ENCODE measurements at regions not wholly inside any gene's neighbourhood (a gene's known extent, or its start where the extent isn't known, plus 50 kb on each side); places are given as distances from the start of the nearest gene placed in this dataset.

DNA sequence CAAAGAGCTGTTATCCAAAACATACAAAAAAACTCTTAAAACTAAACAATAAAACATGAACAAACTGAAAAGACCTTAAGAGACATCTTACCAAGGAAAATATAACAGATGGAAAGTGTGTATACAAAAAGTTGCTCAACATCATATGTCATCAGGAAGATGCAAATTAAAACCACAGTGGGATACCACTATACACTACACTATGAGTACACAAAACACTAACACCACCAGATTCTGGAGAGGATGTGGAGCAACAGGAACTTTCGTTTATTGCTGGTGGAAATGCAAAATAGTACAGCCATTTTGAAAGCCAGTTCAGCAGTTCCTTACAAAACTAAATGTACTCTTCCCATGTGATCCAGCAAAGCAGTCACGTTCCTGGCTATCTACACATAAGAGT lies 221.4 kb downstream of the CMPK2 start:
- no peak for DNase-seq

DNA sequence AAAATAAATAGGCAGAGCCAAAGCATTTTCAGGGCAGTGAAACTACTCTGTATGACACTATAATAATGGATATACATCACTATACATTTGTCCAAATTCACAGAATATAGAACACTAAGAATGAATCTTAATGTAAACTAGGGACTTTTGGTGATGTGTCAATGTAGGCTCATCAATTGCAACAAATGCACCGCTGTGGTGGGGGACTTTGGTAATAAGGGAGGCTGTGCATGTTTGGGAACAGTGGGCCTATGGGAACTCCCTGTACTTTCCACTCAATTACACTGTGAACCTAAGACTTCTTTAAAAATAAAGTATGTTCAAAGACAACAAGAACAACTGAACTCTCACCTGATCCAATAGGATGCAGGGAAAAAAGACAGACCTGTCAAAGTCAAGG lies 220.7 kb downstream of the CMPK2 start:
- no peak for DNase-seq

DNA sequence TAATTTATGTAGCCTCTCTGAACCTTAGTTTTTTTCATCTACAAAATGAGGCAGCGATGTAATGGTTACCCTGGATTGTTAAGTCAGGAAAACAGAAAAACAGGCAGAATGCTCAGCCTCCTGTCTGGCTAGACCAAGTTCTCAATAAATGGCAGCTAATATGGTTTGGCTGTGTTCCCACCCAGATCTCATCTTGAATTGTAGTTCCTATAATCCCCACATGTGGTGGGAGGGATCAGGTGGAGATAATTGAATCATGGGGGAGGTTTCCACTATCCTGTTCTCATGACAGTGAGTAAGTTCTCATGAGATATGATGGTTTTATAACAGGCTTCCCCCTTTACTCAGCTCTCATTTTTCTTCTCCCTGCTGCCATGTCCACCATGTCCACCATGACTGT lies 220.0 kb downstream of the CMPK2 start:
- DNase-seq: no peak

DNA sequence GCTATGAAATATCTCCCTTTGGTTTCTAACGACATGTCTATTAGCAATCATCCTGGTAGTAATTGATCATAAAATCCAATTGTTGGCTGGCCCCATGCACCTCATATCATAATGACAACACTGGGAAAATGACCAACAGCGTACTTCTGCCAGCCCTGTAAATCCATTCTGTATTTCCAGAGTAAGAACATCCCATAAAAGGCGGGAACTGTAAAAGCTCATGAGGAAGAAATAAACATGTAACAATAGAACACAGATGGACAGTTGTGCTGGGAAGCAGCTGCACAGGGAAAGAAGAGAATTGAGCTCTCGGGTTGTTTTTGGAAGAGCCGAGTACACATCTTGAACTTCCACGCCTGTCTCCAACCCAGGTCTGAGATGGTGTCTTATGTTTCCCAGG lies 218.7 kb downstream of the CMPK2 start:
- no peak for DNase-seq

DNA sequence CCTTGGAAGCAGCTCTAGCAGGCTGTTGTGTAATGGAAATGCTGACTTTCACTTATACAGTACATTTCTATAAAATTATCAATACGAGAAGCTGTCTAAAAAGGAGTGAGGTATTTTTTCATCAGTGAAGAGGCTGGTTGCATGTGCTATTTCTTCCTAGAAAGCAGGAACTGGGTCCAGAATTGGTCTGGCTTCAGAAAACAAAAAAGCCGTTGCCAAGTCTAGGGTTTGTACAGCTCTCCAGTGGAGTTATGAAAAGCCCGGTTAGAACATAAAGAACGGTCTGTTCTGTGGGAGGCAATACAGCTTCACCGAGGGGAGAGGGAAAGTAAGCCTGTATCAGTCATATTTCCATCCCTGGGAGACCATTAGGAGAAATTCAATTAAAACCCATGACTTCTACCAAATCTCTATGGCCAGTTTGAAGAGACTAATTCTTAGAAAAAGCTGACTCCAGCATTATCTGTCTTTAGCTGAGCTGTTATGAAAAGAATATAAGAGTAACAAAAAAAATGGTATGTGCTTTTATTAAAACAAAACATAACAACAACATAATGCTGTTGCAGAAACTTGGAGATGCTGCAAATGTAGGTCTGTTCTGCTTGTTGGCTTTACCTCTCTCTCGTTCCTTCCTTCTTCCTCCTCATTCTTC lies 217.0 kb downstream of the CMPK2 start:
- DNase-seq: no peak

DNA sequence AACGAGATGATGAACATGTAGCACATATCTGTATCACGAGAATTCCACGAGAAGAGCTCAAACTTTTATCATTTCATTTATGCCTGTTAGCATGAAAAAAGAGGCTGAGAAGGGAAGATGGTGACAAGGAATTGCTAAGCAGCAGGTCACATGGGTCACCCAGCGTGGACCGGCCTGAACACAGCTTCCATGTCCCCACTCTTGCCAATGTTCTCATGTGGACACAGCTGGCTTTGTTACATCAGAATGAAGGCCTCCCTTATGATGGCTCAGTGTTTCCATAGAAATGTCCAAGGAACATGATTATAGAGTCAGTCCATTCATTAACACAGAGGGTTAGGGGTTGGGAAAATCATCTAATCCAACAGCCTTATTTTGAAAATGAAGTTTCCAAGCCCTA lies 215.4 kb downstream of the CMPK2 start:
- no peak for DNase-seq

DNA sequence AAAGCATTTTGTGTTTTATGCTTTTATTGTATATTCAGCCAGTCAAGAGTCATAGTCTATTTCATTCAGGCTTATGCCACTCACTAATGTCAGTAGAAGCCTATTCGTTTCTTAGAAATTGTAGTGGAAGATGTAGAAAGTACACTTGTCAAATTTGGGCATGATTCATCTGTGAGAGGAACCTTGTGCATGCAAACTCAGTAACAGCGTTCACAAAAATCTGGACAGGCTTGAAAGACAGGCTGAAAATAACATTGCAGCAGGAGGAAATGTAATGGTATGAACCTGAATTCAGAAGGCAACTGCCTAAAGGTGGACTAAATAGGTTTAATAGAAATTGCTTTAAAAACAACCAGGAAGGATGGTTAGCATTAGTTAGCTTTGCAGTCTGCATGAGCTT lies 213.5 kb downstream of the CMPK2 start:
- DNase-seq: no peak

DNA sequence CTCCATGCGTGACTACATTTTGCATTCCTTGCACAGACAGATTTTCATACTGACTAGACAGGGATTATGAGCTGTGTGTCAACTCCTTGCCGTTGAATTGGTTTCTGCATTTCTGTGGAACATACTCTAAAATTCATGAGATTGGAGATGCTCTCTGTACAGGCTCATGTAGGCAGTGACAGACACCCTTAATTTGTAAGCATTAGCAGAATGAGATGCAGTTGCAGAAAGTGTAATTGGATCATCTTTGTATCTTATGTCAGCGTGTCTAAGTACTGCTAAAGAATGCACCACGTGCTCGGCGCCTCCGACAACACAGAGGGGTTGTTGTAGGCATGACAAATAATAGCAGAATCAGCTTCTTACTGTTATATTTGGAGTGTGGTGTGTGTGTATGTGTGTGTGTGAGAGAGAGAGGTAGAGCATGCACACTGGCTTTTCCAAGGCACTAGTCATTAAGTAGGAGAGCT lies 212.4 kb downstream of the CMPK2 start:
- DNase-seq: no peak

DNA sequence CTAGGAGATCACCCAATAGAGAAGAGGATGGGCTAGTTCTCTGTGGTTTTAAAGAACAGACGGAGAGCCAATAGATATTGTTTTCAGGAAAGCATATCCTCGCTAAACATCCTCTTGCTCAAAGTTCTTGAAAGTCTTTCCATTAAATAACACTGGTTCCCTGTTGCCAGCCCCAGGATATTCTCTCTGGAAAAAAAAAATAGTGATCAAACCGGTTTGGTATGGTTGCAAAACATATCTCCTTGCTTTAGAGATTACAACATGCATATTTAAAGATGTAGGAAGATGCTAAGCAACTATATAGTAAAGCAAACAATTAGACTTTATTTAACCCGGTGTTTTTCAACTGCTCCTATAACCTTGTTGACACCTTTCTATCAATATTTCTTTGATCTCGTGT lies 211.4 kb downstream of the CMPK2 start:
- DNase-seq: no peak

DNA sequence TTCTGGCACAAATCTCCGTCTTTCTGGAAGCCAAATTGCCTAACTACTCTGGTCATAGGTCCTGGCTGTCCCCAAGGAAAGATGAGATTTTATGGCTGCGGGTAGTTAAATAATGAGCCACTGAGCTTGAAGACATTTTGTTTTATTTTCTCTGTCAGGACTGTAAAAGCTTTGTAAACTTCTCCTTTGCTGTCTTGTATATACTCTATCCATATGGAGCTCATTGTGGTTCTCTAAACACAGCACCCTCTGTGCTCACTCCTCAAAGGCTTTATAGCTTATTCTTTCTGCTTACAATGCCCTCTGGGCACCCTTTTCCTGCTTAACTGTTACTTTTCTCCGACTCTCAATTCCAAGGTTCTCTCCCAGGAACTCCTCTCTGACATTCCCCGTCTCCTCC lies 209.1 kb downstream of the CMPK2 start:
- DNase-seq: no peak

DNA sequence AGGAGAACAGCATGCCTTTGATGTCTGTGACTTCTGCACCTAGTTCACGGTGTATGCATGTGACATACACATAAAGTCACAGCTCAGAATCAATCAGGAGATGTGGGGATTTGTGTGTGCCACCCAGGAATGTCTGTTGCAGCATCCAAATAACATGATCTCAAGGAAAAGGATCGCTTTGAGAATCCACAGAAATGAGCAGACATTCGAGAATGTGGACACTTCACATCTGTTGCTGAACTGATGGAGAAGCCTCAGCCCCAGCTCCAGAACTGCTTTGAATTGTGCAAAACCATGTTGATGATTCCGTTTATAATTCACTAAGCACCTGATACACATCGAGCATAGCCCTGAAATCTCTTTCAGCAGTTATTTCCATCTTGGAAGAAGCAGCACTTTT lies 208.6 kb downstream of the CMPK2 start:
- no peak for DNase-seq

DNA sequence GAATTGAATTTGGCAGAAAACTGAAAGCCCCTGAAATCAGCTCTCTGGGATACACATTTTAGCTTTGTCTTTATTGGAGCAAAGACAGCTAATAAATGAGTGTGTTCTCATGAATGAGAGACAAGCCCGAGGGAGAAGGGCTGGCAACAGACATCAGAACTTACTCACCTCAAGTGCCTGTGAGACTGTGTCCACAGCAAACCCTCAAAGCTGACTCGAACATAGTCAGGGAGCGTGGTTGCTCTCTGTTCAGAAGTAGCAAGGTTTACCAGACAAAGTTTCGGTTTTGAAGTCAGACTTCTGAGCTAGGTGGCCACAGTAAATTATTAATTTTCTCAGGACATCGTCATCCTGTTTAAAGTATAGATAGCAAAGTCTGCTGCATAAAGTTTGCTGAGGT lies 207.9 kb downstream of the CMPK2 start:
- DNase-seq: no peak

DNA sequence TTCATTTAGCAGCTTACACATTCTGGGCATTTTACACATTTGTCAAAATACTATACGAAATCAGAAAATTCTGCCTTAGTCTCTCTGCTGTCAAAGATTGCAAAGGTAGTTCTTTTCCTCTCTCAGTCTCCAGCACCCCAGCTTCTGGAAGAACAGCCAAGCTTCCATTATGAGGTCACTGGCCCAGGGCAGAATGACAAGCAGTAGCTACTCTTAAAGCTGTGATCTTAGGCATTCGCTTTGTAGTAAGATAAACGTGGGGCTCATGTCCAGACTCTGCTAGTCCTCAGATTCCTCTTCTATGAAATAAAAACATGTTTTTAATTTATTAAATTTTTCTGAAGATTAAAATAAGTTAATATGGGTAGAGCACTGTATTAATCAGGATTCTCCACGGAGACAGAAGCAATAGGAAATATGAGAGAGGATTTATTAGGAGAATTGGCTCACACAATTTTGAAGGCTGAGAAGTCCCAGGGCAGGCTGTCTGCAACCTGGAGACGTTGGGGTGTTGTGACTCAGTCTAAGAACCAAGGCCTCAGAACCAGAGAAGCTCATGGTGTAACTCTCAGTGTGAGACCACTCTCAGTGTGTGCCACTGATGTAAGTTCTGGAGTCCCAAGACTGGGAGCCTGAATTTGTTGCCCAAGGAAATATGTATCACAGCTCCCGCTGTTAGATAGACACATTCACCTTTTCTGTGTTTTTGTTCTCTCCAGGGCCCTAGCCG lies 201.2 kb downstream of the CMPK2 start:
- DNase-seq: no peak

DNA sequence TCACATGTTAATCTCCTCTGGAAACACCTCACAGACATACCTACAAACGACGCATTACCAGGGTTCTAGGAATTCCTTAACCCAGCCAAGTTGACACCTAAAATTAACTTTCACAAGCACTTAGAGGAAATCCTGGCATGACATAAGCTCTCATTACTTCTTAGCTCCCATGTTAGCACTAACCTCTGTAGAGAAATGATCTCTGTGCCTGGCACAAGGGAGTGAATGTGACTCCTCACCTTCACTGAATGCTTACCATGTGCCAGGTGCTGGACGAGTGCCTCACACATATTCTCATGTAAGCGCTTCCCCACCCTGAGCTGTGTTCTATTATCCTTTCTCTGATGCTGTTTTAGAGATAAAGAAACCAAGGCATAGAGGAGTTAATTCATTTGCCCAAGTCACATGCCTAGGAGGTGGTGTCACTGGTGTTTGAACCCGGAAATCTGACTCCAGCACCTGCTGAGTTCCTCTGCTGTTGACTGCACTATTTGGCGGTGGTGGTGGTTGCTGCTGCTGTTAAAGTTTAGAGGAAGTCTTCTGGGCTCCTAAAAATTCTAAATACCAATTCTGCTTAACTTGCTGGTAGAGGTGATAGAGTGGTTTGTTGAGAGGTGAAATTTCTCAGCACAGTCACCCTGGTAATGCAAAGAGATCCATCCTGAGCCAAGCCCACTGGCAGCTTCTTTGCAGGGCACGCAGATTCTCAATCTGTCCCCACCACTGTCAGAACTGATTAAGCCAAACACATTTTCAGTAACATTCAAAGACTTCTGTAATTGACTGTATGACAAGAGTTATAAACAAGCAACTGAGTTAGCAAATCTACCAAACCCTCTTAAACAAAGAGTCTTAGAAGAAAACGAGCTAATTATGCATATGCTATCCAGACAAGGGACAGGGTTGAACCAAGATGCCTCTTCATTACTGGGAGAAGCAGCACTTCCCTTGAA lies 200.3 kb downstream of the CMPK2 start:
- no peak for DNase-seq

DNA sequence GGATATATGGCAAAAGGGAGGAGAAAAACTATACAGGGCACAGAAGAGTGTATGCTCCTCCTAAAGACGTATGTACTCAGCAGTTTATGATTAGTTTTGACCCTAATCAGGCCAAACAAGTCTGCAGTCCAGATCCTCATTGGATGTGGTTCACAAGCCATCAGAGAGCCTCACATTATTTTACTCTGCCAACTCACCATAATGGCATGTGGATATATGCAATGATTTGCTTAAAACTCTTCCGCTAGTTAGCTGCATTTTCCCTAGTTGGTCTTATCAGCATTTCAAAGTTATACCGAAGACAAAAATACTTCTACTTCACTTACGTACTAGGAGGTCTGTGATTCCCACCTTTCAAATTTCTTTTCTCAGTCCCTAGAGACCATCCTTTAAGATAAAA lies 198.4 kb downstream of the CMPK2 start:
- DNase-seq: no peak

DNA sequence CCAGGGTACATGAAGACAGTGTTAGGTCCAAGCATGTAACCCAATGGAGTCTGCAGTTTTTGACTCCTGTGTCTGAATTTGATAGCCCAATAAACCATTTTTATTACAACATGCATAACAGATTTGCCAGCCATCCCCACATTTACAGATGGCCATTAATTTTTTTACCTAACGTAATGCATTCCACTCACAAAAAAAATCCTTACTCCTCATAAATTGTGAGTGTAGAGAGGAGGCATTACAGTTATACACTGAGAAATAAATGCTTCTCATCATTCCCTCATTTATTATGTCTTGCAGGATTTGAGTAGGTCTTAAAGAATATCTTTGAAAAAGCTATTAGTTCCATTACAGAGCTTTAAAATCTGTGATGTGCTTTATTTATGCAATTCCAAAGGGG lies 193.8 kb downstream of the CMPK2 start:
- DNase-seq: no peak

DNA sequence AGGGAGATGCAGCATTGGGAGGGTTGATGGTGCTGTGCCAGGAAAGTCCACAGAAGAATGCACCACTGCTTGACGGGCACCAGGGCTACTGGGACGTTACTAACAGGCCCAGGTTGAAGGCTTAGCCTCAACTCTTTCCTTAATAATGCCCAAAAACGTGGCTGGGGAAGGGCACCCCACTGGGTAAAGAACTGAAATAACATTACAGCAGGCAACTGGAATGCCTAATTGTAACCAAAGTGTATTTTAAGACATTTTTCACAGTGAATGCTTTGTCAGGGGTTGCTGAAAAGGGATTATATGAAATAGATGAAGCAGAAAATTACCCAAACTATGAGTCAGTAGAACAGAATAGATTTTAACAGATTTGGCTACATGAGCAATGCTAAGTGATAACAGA lies 191.3 kb downstream of the CMPK2 start:
- no peak for DNase-seq

DNA sequence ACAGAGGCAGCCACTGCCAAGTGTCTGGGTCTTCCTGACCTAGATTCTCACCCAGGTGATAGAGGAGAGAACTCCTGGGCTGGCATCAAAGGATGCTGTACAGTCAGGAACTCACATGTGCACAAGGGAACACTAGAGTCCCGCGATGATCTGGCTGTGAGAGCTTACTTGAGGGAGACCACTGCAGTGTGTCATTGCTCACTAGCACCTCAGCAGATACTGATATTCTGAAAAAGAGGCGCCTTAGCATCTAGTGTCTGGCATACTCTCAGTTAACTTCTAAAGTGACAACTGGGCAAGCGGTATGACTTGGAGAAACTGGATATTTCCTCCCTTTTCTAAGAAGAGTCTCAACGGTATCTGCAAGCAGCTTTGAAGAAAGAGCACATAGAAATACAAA lies 189.9 kb downstream of the CMPK2 start:
- DNase-seq: no peak

DNA sequence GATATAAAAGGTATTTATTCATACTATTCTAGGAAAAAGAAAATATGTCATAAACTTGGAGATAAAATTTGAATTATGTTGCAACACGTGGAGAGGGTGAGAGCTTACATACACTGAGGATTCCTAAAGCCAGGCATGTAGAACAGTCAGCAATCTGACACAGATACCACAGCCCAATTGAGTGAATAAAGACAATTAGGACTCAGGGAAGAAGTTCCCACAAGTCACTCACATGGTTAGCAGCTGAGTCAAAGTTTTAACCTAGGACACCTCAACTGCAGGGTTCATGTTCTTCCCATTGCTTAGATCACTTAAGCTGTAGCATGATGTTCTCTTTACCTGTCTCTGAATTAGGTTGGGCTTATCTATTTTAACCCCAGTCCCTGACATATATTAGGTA lies 189.5 kb downstream of the CMPK2 start:
- DNase-seq: no peak

DNA sequence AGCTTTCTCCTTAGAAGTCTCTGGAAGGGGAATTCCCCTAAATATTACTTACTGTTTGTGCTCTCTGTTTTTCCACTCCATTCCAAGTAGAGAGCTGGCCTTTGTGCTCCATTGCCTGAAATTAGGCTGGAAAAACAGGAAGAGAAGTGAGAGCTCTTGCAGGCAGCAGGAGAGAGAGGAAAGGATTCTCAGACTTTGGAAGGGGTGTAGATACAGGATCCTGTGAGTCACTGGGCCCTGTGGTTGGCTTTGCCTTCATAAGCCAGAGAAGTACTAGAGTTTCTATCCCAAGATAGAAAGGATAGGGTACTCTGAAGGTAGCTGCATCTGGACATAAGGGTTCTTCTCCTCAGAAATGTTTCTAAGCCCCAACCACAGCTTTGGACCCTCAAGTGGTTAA lies 188.9 kb downstream of the CMPK2 start:
- no peak for DNase-seq

DNA sequence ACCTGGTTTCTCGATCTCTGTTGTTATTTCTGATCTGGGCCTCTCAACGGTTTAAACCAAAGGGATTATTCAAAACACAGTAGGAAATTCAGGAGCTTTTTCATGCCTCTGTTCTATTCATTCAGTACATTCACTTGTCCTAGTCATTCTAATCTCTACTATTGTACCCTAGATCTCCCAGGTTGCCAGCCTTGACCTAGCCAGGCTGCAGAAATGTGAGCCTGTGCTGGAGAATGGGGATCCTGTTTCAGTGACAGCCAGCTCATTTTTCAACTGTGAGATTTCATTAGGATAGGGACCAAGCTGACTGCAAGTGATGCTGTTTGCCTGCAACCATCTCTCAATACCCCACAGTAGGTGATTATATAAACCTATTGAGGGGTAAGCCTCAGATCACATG lies 186.2 kb downstream of the CMPK2 start:
- no peak for DNase-seq

DNA sequence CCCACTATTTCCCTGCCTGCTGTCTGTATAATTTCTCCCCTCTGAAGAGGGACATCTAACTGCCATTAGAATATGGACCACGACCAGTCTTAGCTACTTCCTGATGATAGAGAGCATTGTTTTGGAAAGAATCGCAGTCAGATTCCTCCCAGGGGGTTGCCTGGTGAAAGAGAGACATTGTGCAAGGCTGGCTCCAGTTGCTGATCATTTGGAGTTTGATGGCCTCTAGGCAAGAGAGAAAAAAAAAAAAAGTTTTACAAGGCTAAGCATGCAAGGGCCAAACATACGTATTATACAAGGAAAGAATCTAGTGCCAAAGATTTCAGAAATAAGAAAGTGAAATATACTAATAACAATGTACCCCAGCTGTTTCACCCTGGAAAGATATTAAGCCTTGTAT lies 182.2 kb downstream of the CMPK2 start:
- DNase-seq: no peak

DNA sequence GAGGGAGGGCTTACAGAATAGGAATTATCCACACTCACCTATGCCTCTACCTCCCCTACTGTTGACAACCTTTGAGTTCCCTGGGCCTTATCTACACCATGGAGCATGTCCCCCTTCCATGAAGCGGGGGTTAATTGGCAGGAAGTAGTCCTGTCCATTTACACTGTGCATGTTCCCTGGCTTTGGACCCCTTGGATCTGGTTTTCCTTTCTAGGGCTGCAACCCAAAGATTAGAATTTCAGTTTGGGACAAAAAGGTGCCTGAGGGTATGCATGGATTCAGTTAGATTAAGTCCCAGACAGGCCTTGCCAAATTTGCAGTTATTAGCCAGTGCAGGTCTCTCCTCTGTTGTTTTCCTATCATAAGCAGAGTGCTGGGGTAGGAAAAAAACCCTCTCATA lies 180.3 kb downstream of the CMPK2 start:
- no peak for DNase-seq

DNA sequence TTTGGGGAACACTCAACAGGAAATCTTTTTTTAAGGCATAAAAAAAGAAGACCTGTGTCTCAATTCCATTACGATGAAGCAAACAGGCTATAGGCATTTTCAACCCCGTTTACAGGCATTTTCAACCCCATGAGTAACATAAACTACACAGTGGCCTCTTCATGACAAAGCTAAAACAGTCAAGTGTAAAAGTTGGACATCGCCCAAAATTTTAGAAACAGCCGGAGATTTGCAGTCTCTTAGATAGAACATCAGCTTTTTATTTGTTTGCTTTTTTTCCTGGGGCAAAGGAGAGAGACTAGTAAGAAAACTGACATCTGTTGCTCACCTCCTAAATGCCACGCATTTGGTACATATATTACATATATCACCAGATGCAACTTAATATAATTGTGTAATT lies 173.7 kb downstream of the CMPK2 start:
- no peak for DNase-seq

Data from NCI-H1436 treated with DMSO at 0.1 percent for 48 hours (cell line).